H1 (cell line): ENCODE measurements at regions not wholly inside any gene's neighbourhood (a gene's known extent, or its start where the extent isn't known, plus 50 kb on each side); places are given as distances from the start of the nearest gene placed in this dataset.

ENCODE experiments used
- BACH1 ChIP-seq: IDR thresholded peaks from 2 replicates; pipeline ENCODE4 v1.6.1; 2012; ENCODE audit warnings: low read length, improper control_type of control experiment
- CTCF ChIP-seq, 3 experiments: IDR thresholded peaks; 1 replicate in 2 of 3; 2 replicates in 1 of 3; pipeline versions ENCODE4 v1.5.1 to v1.6.1; 2011; ENCODE audit warnings: low read length in 3 of 3, mild to moderate bottlenecking in 3 of 3, inconsistent platforms in 2 of 3, low read depth in 1 of 3, moderate library complexity in 1 of 3; ENCODE audit not compliant: insufficient read depth in 1 of 3; ENCODE audit errors: control extremely low read depth in 1 of 3
- EZH2 ChIP-seq: fragments of 200-600 bp; sonication (generic); IDR thresholded peaks from 2 replicates; pipeline ENCODE4 v1.7.1; 2012; ENCODE audit warnings: low read depth, mild to moderate bottlenecking, moderate library complexity, low read length, inconsistent platforms; ENCODE audit not compliant: severe bottlenecking
- HDAC2 ChIP-seq, 2 experiments: fragments of 300-600 bp in 1 of 2; sonication (generic) in 1 of 2; IDR thresholded peaks; 2 replicates each; pipeline ENCODE4 v1.6.1; 2011 to 2012; ENCODE audit warnings: low read depth in 2 of 2, low read length in 2 of 2, mild to moderate bottlenecking in 2 of 2, moderate library complexity in 2 of 2, borderline replicate concordance in 1 of 2, inconsistent platforms in 1 of 2
- JUND ChIP-seq: IDR thresholded peaks from 2 replicates; pipeline ENCODE4 v1.6.1; 2011; ENCODE audit warnings: mild to moderate bottlenecking, improper control_type of control experiment, low read length
- TAF1 ChIP-seq: IDR thresholded peaks from 2 replicates; pipeline ENCODE4 v1.6.1; 2011; ENCODE audit warnings: mild to moderate bottlenecking, low read depth, low read length
- TEAD4 ChIP-seq: IDR thresholded peaks from 2 replicates; pipeline ENCODE4 v1.6.1; 2012; ENCODE audit warnings: low read depth, low read length, inconsistent platforms, mixed read lengths

- TF ChIP-seq CTCF (IDR thresholded peaks at IDR 0.05; ENCODE audit: control extremely low read depth in 1 of 3, insufficient read depth in 1 of 3, low read depth in 1 of 3, low read length in 3 of 3) (no peak), TEAD4 (no peak), EZH2 (no peak), JUND (peak; percentile 61), TAF1 (no peak), HDAC2 (IDR thresholded peaks at IDR 0.05; ENCODE audit: borderline replicate concordance in 1 of 2, low read depth in 2 of 2, low read length in 2 of 2) (no peak), BACH1 (no peak)
Observed at GRCh38 chr16:51538707-51539498, 387.8 kb upstream of the SALL1 start.
